Iris pigment epithelial cell (primary cell): ENCODE measurements at regions not wholly inside any gene's neighbourhood (a gene's known extent, or its start where the extent isn't known, plus 50 kb on each side); places are given as distances from the start of the nearest gene placed in this dataset.

Experiments used
- DNase-seq: peaks from one replicate; pipeline ENCODE4 v3.0.0-alpha.2; 2011; ENCODE audit warnings: low read depth

DNA sequence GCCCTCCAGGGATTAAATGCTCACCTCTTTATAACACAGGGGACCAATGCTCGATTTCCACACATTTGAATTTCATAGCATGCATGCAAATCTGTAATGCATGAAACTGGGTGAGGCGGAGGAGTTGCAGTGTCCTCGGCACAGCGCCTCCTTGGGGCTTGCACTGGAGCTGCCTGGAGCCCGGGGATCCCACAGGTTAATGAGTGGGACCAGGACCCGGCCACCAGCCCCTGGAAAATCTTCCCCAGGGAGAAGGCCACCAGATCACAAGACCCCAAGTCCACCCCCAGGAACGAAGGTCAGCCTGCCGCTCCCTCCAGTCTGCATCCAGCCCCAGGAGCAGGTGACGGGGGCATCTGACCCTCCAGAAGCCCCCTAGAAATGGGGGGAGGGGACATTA lies 119.1 kb downstream of the MN1 start:
- DNase-seq = no peak

DNA sequence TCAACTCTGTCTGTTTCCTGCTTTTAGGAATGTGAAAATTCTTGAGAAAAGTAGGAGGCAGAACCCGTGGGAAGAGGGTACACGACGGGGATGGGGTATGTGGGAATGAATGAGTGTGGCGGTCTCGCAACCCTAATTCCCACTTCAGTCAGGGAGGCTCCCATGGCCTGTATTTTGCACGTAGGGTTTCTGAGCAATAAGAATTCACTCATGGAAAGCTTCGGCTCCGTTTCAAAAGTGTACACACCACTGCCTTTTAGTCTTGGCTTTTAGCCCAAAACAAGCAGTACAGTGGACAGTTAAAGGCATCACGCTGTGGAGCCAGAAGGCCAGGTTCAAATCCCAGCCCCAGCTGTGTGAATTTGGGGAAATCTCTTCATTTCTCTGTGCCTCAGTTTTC lies 116.7 kb downstream of the MN1 start:
- no peak for DNase-seq

DNA sequence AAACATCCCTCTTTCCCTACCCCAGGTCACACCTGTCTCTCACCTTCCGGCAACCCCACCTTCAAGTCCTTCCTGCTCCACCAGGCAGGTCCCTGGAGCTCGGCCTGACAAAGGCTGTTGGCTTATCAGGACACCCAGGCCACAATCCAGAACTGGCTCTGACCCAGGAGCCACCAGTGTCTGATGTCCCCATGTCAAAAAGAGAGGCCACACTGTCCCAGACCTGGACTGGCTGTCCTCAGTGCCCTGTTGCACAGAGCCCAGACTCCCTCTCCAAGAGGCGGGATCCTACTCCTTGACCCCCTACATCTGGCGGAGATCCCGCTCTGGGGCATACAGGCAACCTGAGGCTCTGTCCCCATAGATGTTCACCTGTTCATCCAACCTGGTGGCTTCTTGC lies 116.0 kb downstream of the MN1 start:
- DNase-seq = no peak

DNA sequence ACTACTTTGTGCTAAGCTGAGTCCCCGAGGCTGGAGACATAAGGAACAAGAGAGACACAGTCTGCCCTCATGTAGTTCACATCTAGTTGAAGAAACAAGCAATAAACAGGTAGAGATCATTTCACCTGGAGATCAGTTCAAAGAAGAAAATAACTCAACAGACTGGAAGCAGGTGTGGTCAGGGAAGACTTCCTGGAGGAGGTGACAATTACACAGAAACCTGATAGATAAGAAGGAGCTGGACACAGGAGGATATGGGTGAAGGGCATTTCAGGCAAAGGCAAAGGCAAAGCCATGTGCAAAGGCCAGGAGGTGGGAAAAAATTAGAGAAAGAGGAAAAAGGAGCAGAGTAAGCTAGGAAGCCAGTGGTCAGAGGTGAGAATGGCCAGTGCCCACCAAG lies 115.6 kb downstream of the MN1 start:
- no peak for DNase-seq

DNA sequence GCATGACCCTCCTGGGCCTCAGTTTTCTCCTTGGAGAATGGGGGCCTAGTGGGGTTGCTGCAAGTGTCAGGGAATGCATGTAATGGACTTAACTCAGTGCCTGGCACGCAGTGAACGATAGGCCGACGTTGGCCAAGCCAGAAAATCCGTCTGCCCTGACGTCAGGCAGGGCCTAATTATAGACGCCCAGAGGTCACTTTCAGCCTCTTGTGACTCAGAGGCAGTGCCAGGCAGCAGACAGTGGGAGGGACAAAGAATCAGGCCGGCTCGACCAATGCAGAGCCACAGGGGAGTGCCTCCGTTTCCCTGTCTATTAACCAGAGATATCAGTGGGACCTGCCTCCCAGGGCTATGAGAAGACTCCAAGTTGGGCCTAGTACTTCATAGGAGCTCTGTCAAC lies 115.0 kb downstream of the MN1 start:
- peak; percentile 83 for DNase-seq

DNA sequence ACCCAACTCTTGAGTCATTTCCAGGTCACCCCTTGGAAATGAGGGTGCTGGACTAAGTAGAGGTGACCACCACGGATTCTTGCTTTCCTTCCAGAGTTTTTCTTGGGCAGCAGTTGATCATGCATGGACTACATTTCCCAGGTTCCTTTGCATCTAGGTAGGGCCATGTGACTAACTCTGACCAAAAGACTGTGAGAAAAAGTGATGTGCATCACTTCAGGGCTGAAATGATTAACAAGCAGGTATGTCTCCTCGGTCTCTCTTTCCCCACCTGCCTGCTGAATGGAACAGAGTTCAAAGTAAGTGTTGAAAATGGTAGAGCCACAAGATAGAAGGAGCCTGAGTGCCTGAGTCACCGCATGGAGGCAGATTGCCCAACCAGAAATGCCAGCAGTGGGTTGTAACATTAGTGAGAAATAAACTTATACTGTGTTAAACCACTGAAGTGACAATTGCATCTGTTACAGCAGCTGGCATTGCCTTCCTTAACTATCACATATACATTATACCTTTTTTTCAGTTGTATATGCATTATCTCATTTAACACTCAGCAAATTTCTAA lies 113.5 kb downstream of the MN1 start:
- DNase-seq = peak; percentile 21

DNA sequence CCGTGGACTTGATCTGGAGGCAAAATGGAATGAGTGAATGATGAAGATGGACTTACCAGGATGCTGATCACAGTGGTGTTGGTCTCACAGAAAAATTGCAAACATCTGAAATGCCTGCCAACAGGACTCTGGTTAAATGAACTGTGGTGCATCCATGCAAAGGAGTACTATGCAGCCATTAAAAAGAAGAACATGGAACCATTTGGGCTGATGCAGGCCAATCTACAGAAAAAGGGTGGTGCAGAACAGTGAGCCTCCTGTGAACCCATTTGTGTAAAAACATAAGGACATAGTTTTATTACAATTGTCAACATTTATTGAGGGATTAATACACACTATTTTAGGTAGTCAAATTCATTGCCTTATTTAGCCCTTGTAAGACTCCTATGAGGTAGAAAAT lies 111.9 kb downstream of the MN1 start:
- no peak for DNase-seq

DNA sequence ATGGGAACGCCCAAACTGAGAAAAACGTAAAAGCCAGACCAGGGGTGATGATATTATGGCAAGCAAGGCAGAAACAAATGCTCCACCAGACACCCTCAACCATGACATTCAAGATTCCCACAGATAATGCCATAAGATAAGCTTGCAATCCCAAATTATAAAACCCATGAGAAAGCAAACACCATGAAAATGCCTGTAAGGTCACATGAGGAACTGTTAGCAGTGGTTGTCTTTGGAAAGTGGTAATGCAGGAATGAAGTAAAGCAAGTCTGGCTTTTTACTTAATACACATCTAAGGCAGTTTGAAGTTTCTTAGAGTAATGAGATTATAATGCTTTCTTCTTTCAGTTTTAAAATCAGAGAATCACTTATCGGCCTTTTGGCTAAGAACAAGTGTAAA lies 111.0 kb downstream of the MN1 start:
- DNase-seq = no peak

DNA sequence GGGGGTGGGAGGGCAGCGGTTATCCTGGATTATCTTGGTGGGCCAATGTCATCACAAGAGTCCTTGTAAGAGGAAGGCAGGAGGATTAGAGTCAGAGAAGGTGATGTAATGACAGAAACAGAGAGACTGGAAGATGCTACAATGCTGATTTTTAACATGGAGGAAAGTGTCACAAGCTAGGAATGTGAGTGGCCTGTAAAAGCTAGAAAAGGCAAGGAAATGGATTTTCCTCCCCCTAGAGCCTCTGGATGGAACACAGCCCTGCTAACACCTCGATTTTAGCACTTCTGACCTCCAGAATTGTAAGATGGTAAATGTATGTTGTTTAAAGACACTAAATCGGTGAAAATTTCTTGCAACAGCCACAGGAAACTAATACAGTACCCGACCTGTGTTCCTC lies 109.3 kb downstream of the MN1 start:
- DNase-seq = no peak

DNA sequence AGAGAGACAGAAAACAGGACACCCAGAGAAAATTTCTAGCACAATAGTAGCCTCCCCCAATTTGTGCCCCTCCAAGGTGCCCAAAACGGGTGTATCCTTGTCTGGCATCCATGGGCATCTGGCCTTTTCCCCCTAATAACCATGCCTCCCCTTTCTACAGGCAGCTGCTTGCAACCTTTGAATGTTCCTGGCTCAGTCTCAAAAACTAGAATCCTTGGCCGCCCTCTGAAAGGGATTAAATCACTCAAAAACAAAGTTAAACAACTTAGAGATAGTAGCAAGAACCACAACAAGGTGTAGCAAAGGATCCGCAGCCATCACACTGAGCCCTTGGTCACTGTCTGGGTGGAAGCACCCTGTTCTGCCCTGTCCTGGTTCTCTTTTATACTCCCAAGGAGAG lies 105.6 kb downstream of the MN1 start:
- no peak for DNase-seq

DNA sequence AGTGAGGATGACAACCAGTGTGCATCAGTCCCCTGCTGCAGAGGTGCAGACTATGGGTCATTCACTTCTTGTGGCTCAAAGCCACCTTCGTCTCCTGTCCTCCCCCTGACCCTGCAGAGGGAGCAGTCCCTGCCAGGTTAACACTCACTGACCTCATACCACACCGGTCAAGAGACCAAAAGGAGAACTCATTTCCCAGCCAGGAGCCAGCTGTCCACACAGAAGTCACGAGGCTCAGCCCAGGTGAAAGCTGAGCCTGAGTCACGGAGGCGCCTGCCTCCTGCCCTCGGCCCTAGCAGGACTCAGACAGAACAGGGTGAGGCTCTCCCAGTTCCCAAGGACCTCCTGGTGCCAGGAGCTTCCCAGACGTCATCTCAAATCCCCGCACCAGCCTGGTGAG lies 103.7 kb downstream of the MN1 start:
- no peak for DNase-seq
